ENCODE measurements at regions not wholly inside any gene's neighbourhood (a gene's known extent, or its start where the extent isn't known, plus 50 kb on each side); places are given as distances from the start of the nearest gene placed in this dataset.

GRCh38 chr1:172818841-172819527 lies 160.1 kb downstream of the FASLG start:
- Mint-ChIP-seq H3K9me3 (peaks cover 8 to 10% of the 10 kb centered on the region in 2 donors), H3K27me3 (ENCODE audit: low read depth) (peaks cover 58% of the 10 kb centered on the region), H3K36me3 (ENCODE audit: insufficient read depth in 2 of 2) (peaks cover 13% of the 10 kb centered on the region in 2 donors), H3K4me3 (peak overlapping the region; percentile 49 to 65), H3K4me1 (ENCODE audit: low read depth) (peaks cover 22% of the 10 kb centered on the region), H3K27ac (no peak overlapping the region)
- ATAC-seq (replicated peaks in 1 of 2) (peak; percentile 92 to 95), DNase-seq (peak; percentile 51)

- DNase-seq (no peak), ATAC-seq (replicated peaks in 1 of 2) (no peak)
- Mint-ChIP-seq H3K4me3 (no peak overlapping the region), H3K4me1 (ENCODE audit: low read depth) (peaks cover 22% of the 10 kb centered on the region), H3K27me3 (ENCODE audit: low read depth) (peaks cover 49% of the 10 kb centered on the region), H3K27ac (no peak overlapping the region), H3K9me3 (peaks cover 2 to 3% of the 10 kb centered on the region in 2 donors), H3K36me3 (ENCODE audit: insufficient read depth in 2 of 2) (peaks cover 3% of the 10 kb centered on the region in 2 donors)
Observed at GRCh38 chr1:172820475-172821158, 161.7 kb downstream of the FASLG start.

- ATAC-seq (replicated peaks in 1 of 2) (no peak), DNase-seq (no peak)
- Mint-ChIP-seq H3K9me3 (no peaks in the 10 kb centered on the region), H3K36me3 (ENCODE audit: insufficient read depth in 2 of 2) (no peaks in the 10 kb centered on the region), H3K27ac (no peak overlapping the region), H3K27me3 (ENCODE audit: low read depth) (peaks cover 40% of the 10 kb centered on the region), H3K4me3 (no peak overlapping the region), H3K4me1 (ENCODE audit: low read depth) (peaks cover 22% of the 10 kb centered on the region)
Observed at GRCh38 chr1:172821609-172822274, 162.8 kb downstream of the FASLG start.

GRCh38 chr1:172822886-172823285 lies 164.0 kb downstream of the FASLG start:
- Mint-ChIP-seq H3K4me3 (no peak overlapping the region), H3K36me3 (ENCODE audit: insufficient read depth in 2 of 2) (no peaks in the 10 kb centered on the region), H3K27me3 (ENCODE audit: low read depth) (peaks cover 28% of the 10 kb centered on the region), H3K4me1 (ENCODE audit: low read depth) (peaks cover 22% of the 10 kb centered on the region), H3K27ac (no peak overlapping the region), H3K9me3 (no peaks in the 10 kb centered on the region)
- ATAC-seq (replicated peaks in 1 of 2) (no peak), DNase-seq (no peak)

GRCh38 chr1:172823534-172823933 lies 164.6 kb downstream of the FASLG start:
- no peaks in the 10 kb centered on the region for H3K36me3 Mint-ChIP-seq (ENCODE audit: insufficient read depth in 2 of 2)
- no peaks in the 10 kb centered on the region for H3K9me3 Mint-ChIP-seq
- no peak overlapping the region for H3K4me3 Mint-ChIP-seq
- no peak overlapping the region for H3K27ac Mint-ChIP-seq
- H3K27me3 Mint-ChIP-seq (ENCODE audit: low read depth), result peaks cover 23% of the 10 kb centered on the region
- DNase-seq (no peak), ATAC-seq (replicated peaks in 1 of 2) (no peak)
- H3K4me1 Mint-ChIP-seq (ENCODE audit: low read depth), result peaks cover 22% of the 10 kb centered on the region

- no peaks in the 10 kb centered on the region for H3K9me3 Mint-ChIP-seq
- peaks cover 15% of the 10 kb centered on the region for H3K4me1 Mint-ChIP-seq (ENCODE audit: low read depth)
- ATAC-seq (replicated peaks in 1 of 2) (no peak), DNase-seq (no peak)
- no peaks in the 10 kb centered on the region for H3K36me3 Mint-ChIP-seq (ENCODE audit: insufficient read depth in 2 of 2)
- peaks cover 23% of the 10 kb centered on the region for H3K27me3 Mint-ChIP-seq (ENCODE audit: low read depth)
- no peak overlapping the region for H3K27ac Mint-ChIP-seq
- no peak overlapping the region for H3K4me3 Mint-ChIP-seq
Observed at GRCh38 chr1:172824209-172824608, 165.3 kb downstream of the FASLG start.

- no peaks in the 10 kb centered on the region for H3K4me1 Mint-ChIP-seq (ENCODE audit: low read depth)
- peaks cover 0 to 3% of the 10 kb centered on the region in 2 donors for H3K9me3 Mint-ChIP-seq
- no peak overlapping the region for H3K27ac Mint-ChIP-seq
- no peak for ATAC-seq (replicated peaks in 1 of 2)
- peaks cover 0 to 2% of the 10 kb centered on the region in 2 donors for H3K36me3 Mint-ChIP-seq (ENCODE audit: insufficient read depth in 2 of 2)
- peaks cover 25% of the 10 kb centered on the region for H3K27me3 Mint-ChIP-seq (ENCODE audit: low read depth)
- H3K4me3 Mint-ChIP-seq, result no peak overlapping the region
- DNase-seq, result no peak
Observed at GRCh38 chr1:172826096-172826741, 167.3 kb downstream of the FASLG start.

GRCh38 chr1:172827301-172827700 lies 168.4 kb downstream of the FASLG start:
- Mint-ChIP-seq H3K4me3 (no peak overlapping the region), H3K36me3 (ENCODE audit: insufficient read depth in 2 of 2) (peaks cover 0 to 2% of the 10 kb centered on the region in 2 donors), H3K9me3 (peaks cover 0 to 3% of the 10 kb centered on the region in 2 donors), H3K4me1 (ENCODE audit: low read depth) (no peaks in the 10 kb centered on the region), H3K27me3 (ENCODE audit: low read depth) (peaks cover 19% of the 10 kb centered on the region), H3K27ac (no peak overlapping the region)
- DNase-seq (no peak), ATAC-seq (replicated peaks in 1 of 2) (no peak)

- Mint-ChIP-seq H3K27me3 (ENCODE audit: low read depth) (peaks cover 21% of the 10 kb centered on the region), H3K4me3 (no peak overlapping the region), H3K36me3 (ENCODE audit: insufficient read depth in 2 of 2) (peaks cover 0 to 2% of the 10 kb centered on the region in 2 donors), H3K4me1 (ENCODE audit: low read depth) (no peaks in the 10 kb centered on the region), H3K9me3 (peaks cover 0 to 3% of the 10 kb centered on the region in 2 donors), H3K27ac (no peak overlapping the region)
- DNase-seq, result no peak
- no peak for ATAC-seq (replicated peaks in 1 of 2)
Observed at GRCh38 chr1:172827841-172828240, 168.9 kb downstream of the FASLG start.

- Mint-ChIP-seq H3K27me3 (ENCODE audit: low read depth) (peaks cover 62% of the 10 kb centered on the region), H3K4me1 (ENCODE audit: low read depth) (peaks cover 17% of the 10 kb centered on the region), H3K27ac (no peak overlapping the region), H3K9me3 (peaks cover 0 to 3% of the 10 kb centered on the region in 2 donors), H3K4me3 (no peak overlapping the region), H3K36me3 (ENCODE audit: insufficient read depth in 2 of 2) (peaks cover 0 to 2% of the 10 kb centered on the region in 2 donors)
- no peak for DNase-seq
- peak; percentile 34 to 57 for ATAC-seq (replicated peaks in 1 of 2)
Observed at GRCh38 chr1:172832006-172832725, 173.3 kb downstream of the FASLG start.

GRCh38 chr1:172833954-172834353 lies 175.1 kb downstream of the FASLG start:
- Mint-ChIP-seq H3K4me3 (no peak overlapping the region), H3K4me1 (ENCODE audit: low read depth) (peaks cover 35% of the 10 kb centered on the region), H3K36me3 (ENCODE audit: insufficient read depth in 2 of 2) (peaks cover 0 to 2% of the 10 kb centered on the region in 2 donors), H3K27ac (no peak overlapping the region), H3K27me3 (ENCODE audit: low read depth) (peaks cover 64% of the 10 kb centered on the region), H3K9me3 (peaks cover 0 to 3% of the 10 kb centered on the region in 2 donors)
- DNase-seq (no peak), ATAC-seq (replicated peaks in 1 of 2) (no peak)

- H3K27me3 Mint-ChIP-seq (ENCODE audit: low read depth), result peaks cover 60% of the 10 kb centered on the region
- DNase-seq (no peak), ATAC-seq (replicated peaks in 1 of 2) (no peak)
- peaks cover 40% of the 10 kb centered on the region for H3K4me1 Mint-ChIP-seq (ENCODE audit: low read depth)
- H3K27ac Mint-ChIP-seq, result no peak overlapping the region
- peaks cover 0 to 3% of the 10 kb centered on the region in 2 donors for H3K9me3 Mint-ChIP-seq
- peaks cover 0 to 2% of the 10 kb centered on the region in 2 donors for H3K36me3 Mint-ChIP-seq (ENCODE audit: insufficient read depth in 2 of 2)
- no peak overlapping the region for H3K4me3 Mint-ChIP-seq
Observed at GRCh38 chr1:172834609-172835008, 175.7 kb downstream of the FASLG start.

Data from activated T-cell treated with anti-CD3 and anti-CD28 coated beads, Interleukin-2, amount 50 U/mL, for 72 hours (primary cell).